SU-DHL-6 (cell line): ENCODE measurements at regions not wholly inside any gene's neighbourhood (a gene's known extent, or its start where the extent isn't known, plus 50 kb on each side); places are given as distances from the start of the nearest gene placed in this dataset.

ENCODE experiments used
- H2AFZ ChIP-seq: fragments of 200-600 bp; sonication (generic); 2 replicates; pipeline ENCODE4 v1.6.1; 2014; ENCODE audit warnings: low read depth, mild to moderate bottlenecking, moderate library complexity, mixed read lengths, antibody characterized with exemption, low read length; ENCODE audit not compliant: severe bottlenecking
- H3F3A ChIP-seq: fragments of 200-600 bp; shearing (Covaris generic); 2 replicates; pipeline ENCODE4 v1.6.0; 2016; ENCODE audit warnings: antibody characterized with exemption, mild to moderate bottlenecking; ENCODE audit not compliant: insufficient read depth
- H3K27ac ChIP-seq: fragments of 200-600 bp; sonication (generic); 2 replicates; pipeline ENCODE4 v1.5.1; 2016; ENCODE audit warnings: low read depth, mild to moderate bottlenecking, low read length, moderate library complexity, mixed read lengths
- H3K27me3 ChIP-seq: fragments of 200-600 bp; sonication (generic), shearing (Covaris generic); 2 replicates; pipeline ENCODE4 v1.6.0; 2014; ENCODE audit warnings: mild to moderate bottlenecking, low read length
- H3K36me3 ChIP-seq: fragments of 200-600 bp; sonication (generic); 2 replicates; pipeline ENCODE4 v1.6.1; 2014; ENCODE audit warnings: mild to moderate bottlenecking, low read length, mixed read lengths
- H3K4me2 ChIP-seq: fragments of 300-600, 200-600 bp; shearing (Covaris generic), sonication (generic); 2 replicates; pipeline ENCODE4 v1.6.0; 2014; ENCODE audit warnings: low read length, low read depth, mild to moderate bottlenecking; ENCODE audit not compliant: poor library complexity, severe bottlenecking
- H3K4me3 ChIP-seq: fragments of 200-600 bp; sonication (generic); 2 replicates; pipeline ENCODE4 v1.5.1; 2014; ENCODE audit warnings: antibody characterized with exemption, low read length, mild to moderate bottlenecking, mixed read lengths; ENCODE audit not compliant: insufficient read depth, poor library complexity, severe bottlenecking
- H3K79me2 ChIP-seq: fragments of 200-600 bp; sonication (generic); 2 replicates; pipeline ENCODE4 v1.6.1; 2014; ENCODE audit warnings: mild to moderate bottlenecking, low read length, moderate library complexity; ENCODE audit not compliant: insufficient read depth
- H3K9ac ChIP-seq: fragments of 200-600 bp; sonication (generic); 2 replicates; pipeline ENCODE4 v1.7.0; 2014; ENCODE audit warnings: mild to moderate bottlenecking, low read length
- H3K9me2 ChIP-seq: fragments of 200-600 bp; sonication (generic); replicated peaks from 2 replicates; pipeline ENCODE4 v1.6.1; 2014; ENCODE audit warnings: low read length; ENCODE audit not compliant: insufficient read depth
- H3K9me3 ChIP-seq: fragments of 200-600 bp; sonication (generic); 2 replicates; pipeline ENCODE4 v1.6.1; 2014; ENCODE audit warnings: low read length, mixed read lengths; ENCODE audit not compliant: insufficient read depth
- H4K20me1 ChIP-seq: fragments of 200-600 bp; sonication (generic); 2 replicates; pipeline ENCODE4 v1.6.1; 2014; ENCODE audit warnings: low read depth, mild to moderate bottlenecking, antibody characterized with exemption, low read length, moderate library complexity, mixed read lengths
- EZH2phosphoT487 ChIP-seq: fragments of 200-600 bp; sonication (generic), shearing (Covaris generic); conservative IDR thresholded peaks from 2 replicates; pipeline ENCODE4 v1.6.1; 2018; ENCODE audit warnings: mild to moderate bottlenecking, antibody characterized with exemption, low read length, moderate library complexity, mixed read lengths
- TF ChIP-seq, protein P1 (sequence below): fragments of 200-600 bp; sonication (generic); IDR thresholded peaks from one replicate; pipeline ENCODE4 v1.5.1; 2017; ENCODE audit warnings: antibody characterized with exemption, mild to moderate bottlenecking, low read length, moderate library complexity; ENCODE audit not compliant: insufficient read depth, poor library complexity, severe bottlenecking

DNA sequence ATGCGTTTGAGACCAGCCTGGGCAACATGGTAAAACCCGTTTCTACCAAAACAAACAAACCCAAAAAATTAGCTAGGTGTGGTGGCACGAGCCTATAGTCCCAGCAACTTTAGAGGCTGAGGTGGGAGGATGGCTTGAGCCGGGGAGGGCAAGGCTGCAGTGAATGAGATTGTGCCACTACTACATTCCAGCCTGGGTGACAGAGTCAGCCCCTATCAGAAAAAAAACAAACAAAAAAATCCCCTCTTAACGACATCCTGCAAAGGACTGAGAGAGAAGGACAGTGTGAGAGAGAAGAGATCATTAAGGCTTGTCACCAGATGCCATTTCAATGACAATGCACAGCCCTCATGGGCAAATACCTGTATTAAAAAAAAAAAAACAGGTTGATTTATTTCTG lies 266.7 kb upstream of the ATP10A start:
- no peak overlapping the region for H3K27ac ChIP-seq

DNA sequence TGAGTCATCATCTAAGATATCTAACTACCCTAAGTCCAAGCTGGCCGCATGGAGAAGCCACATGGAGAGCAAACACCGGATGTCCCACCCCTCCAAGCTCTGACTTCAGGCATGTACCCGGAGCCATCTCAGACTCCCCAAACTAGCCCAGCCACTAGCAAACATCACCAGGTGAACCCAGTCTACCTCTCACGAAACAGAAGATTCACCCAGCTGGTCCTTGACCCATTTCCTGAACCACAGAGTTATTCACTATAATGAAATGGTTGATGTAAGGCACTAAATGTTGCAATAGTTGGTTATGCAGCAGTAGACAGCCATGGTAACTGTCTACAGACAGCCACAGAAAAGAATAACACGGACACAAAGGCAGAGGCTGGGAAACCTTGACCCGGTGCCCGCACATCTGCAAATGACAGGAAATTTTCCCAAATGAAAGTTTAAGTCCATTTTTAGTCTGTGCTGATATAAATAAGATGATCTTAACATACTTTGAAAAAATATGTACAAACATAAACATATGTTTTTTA lies 265.5 kb upstream of the ATP10A start:
- H4K20me1 ChIP-seq = no peaks in the 10 kb centered on the region
- TF ChIP-seq, protein P1, sequence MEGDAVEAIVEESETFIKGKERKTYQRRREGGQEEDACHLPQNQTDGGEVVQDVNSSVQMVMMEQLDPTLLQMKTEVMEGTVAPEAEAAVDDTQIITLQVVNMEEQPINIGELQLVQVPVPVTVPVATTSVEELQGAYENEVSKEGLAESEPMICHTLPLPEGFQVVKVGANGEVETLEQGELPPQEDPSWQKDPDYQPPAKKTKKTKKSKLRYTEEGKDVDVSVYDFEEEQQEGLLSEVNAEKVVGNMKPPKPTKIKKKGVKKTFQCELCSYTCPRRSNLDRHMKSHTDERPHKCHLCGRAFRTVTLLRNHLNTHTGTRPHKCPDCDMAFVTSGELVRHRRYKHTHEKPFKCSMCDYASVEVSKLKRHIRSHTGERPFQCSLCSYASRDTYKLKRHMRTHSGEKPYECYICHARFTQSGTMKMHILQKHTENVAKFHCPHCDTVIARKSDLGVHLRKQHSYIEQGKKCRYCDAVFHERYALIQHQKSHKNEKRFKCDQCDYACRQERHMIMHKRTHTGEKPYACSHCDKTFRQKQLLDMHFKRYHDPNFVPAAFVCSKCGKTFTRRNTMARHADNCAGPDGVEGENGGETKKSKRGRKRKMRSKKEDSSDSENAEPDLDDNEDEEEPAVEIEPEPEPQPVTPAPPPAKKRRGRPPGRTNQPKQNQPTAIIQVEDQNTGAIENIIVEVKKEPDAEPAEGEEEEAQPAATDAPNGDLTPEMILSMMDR = no peak
- TF ChIP-seq EZH2phosphoT487 = no peak
- no peaks in the 10 kb centered on the region for H3K27me3 ChIP-seq
- H3K9me2 ChIP-seq = no peaks in the 10 kb centered on the region
- H2AFZ ChIP-seq = no peak overlapping the region
- no peaks in the 10 kb centered on the region for H3K79me2 ChIP-seq
- no peaks in the 10 kb centered on the region for H3F3A ChIP-seq
- H3K4me2 ChIP-seq = no peak overlapping the region
- no peak overlapping the region for H3K4me3 ChIP-seq
- H3K9me3 ChIP-seq = no peaks in the 10 kb centered on the region
- no peak overlapping the region for H3K27ac ChIP-seq
- H3K9ac ChIP-seq = no peak overlapping the region
- H3K36me3 ChIP-seq = no peaks in the 10 kb centered on the region

More for the DNA sequence above, 266.7 kb upstream of the ATP10A start:
- no peaks in the 10 kb centered on the region for H4K20me1 ChIP-seq
- H3K4me3 ChIP-seq = no peak overlapping the region
- H3K36me3 ChIP-seq = no peaks in the 10 kb centered on the region
- no peaks in the 10 kb centered on the region for H3K9me3 ChIP-seq
- H2AFZ ChIP-seq = no peak overlapping the region
- no peak for TF ChIP-seq EZH2phosphoT487
- TF ChIP-seq, protein P1 = no peak
- H3K27me3 ChIP-seq = no peaks in the 10 kb centered on the region
- H3K79me2 ChIP-seq = no peaks in the 10 kb centered on the region
- H3F3A ChIP-seq = no peaks in the 10 kb centered on the region
- no peaks in the 10 kb centered on the region; the same call in 1 of the 2 replicates for H3K9me2 ChIP-seq
- H3K4me2 ChIP-seq = no peak overlapping the region
- H3K9ac ChIP-seq = no peak overlapping the region

DNA sequence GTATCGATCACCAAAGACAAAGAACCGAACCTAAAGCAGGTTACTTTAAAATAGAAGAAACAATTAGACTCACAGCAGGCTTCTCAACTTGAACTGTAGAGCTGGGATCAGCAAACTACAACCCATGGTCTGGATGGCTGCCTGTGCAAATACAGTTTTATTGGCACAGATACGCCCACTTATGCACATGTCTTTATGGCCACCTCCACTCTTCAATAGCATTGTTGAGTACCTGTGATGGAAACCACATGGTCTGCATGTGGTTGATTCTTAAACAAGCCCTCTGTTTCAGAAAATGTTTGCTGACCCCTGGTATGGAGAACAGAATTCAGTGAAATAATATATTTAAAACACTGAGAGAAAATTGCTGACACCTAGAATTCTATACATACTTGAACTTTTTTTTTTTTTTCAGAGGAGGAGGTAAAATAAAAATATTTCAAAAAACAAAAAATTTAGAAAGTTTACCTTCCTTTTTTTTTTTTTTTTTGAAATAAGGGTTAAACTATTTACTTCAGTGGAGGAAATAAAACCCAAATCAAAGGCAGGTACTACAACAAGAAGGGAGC lies 263.8 kb upstream of the ATP10A start:
- H3K4me3 ChIP-seq = no peak overlapping the region
- H3K9me3 ChIP-seq = no peaks in the 10 kb centered on the region
- H3K9me2 ChIP-seq = no peaks in the 10 kb centered on the region
- no peaks in the 10 kb centered on the region for H3K36me3 ChIP-seq
- H3K4me2 ChIP-seq = no peak overlapping the region
- no peaks in the 10 kb centered on the region for H4K20me1 ChIP-seq
- H3K9ac ChIP-seq = no peak overlapping the region
- H3K79me2 ChIP-seq = no peaks in the 10 kb centered on the region
- H2AFZ ChIP-seq = no peak overlapping the region
- no peaks in the 10 kb centered on the region for H3F3A ChIP-seq
- H3K27ac ChIP-seq = no peak overlapping the region
- H3K27me3 ChIP-seq = no peaks in the 10 kb centered on the region
- TF ChIP-seq, protein P1 = no peak
- TF ChIP-seq EZH2phosphoT487 = no peak
